Endothelial cell of hepatic sinusoid (primary cell): ENCODE measurements at regions not wholly inside any gene's neighbourhood (a gene's known extent, or its start where the extent isn't known, plus 50 kb on each side); places are given as distances from the start of the nearest gene placed in this dataset.

Experiments
- in situ Hi-C: cut with HindIII; loops from 2 replicates; pipeline ENCODE4 v1.10.0; 2017; ENCODE audit warnings: low sequenced_read_pairs

GRCh38 chr6:81694855-81695254 is 57.6 kb downstream of the TENT5A start:
- in situ Hi-C loops: no loop called here

- in situ Hi-C loops: no loop called here
Measured at GRCh38 chr6:81694207-81694606, 58.3 kb downstream of the TENT5A start.

- in situ Hi-C loops: no loop called here
Measured at GRCh38 chr6:81693266-81693665, 59.2 kb downstream of the TENT5A start.

- in situ Hi-C loops: no loop called here
Measured at GRCh38 chr6:81690073-81690472, 62.4 kb downstream of the TENT5A start.

- in situ Hi-C loops: no loop called here
Measured at GRCh38 chr6:81689580-81689979, 62.9 kb downstream of the TENT5A start.

GRCh38 chr6:81683912-81684311 is 68.6 kb downstream of the TENT5A start:
- in situ Hi-C loops: no loop called here

- in situ Hi-C loops: no loop called here
Measured at GRCh38 chr6:81682858-81683620, 69.4 kb downstream of the TENT5A start.

GRCh38 chr6:81682235-81682795 is 70.2 kb downstream of the TENT5A start:
- in situ Hi-C loops: no loop called here

GRCh38 chr6:81669445-81669844 is 83.0 kb downstream of the TENT5A start:
- in situ Hi-C loops: no loop called here

GRCh38 chr6:81668615-81669047 is 83.8 kb downstream of the TENT5A start:
- in situ Hi-C loops: no loop called here

- in situ Hi-C loops: no loop called here
Measured at GRCh38 chr6:81666481-81666880, 86.0 kb downstream of the TENT5A start.

- in situ Hi-C loops: no loop called here
Measured at GRCh38 chr6:81656231-81656630, 96.2 kb downstream of the TENT5A start.

- in situ Hi-C loops: no loop called here
Measured at GRCh38 chr6:81655696-81656095, 96.8 kb downstream of the TENT5A start.

- in situ Hi-C loops: no loop called here
Measured at GRCh38 chr6:81648502-81648901, 104.0 kb downstream of the TENT5A start.

- in situ Hi-C loops: no loop called here
Measured at GRCh38 chr6:81643156-81643555, 109.3 kb downstream of the TENT5A start.

GRCh38 chr6:81640891-81641290 is 111.6 kb downstream of the TENT5A start:
- in situ Hi-C loops: no loop called here

- in situ Hi-C loops: no loop called here
Measured at GRCh38 chr6:81640126-81640525, 112.4 kb downstream of the TENT5A start.

GRCh38 chr6:81638366-81638765 is 114.1 kb downstream of the TENT5A start:
- in situ Hi-C loops: no loop called here

- in situ Hi-C loops: no loop called here
Measured at GRCh38 chr6:81636930-81637568, 115.4 kb downstream of the TENT5A start.

GRCh38 chr6:81634155-81634880 is 118.2 kb downstream of the TENT5A start:
- in situ Hi-C loops: no loop called here

GRCh38 chr6:81633391-81633790 is 119.1 kb downstream of the TENT5A start:
- in situ Hi-C loops: no loop called here
